HG02588 (cell line): ENCODE measurements at regions not wholly inside any gene's neighbourhood (a gene's known extent, or its start where the extent isn't known, plus 50 kb on each side); places are given as distances from the start of the nearest gene placed in this dataset.
A peak's percentile ranks its signal among the peaks of the same experiment; 100 is the strongest.
"Not testable (repeated sequence)": the region's sequence is repeated elsewhere in the genome, so short reads cannot be mapped to it uniquely, and the experiment has no call there.

Experiments used
- ATAC-seq: cut with Tn5 transposase; IDR thresholded peaks from one replicate; pipeline ENCODE4 v1.9.1; 2021; ENCODE audit warnings: mild to moderate bottlenecking, moderate library complexity; ENCODE audit not compliant: unreplicated experiment

- no peak for ATAC-seq
These were observed 70.1 kb upstream of the HECW1 start for GRCh38 chr7:43042302-43042701.

DNA sequence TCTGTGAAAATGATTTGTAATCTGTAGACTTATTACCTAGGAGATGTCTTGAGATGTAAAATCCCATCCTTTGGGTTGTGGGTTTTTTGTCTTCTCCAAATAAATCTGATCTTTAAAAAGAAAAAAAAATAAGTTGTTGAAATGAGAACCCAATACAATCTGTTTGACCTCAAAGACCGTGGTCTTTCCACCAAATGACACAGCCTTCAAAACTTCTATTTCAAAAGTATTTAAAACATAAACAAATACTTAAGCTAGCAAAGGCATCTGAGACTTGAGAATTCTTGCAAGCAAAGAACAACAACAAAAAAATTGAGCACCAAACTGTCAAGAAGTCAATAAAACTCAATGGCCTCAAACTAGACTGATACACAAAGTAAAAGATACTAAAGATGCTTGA, 67.9 kb upstream of the HECW1 start:
- ATAC-seq = no peak

DNA sequence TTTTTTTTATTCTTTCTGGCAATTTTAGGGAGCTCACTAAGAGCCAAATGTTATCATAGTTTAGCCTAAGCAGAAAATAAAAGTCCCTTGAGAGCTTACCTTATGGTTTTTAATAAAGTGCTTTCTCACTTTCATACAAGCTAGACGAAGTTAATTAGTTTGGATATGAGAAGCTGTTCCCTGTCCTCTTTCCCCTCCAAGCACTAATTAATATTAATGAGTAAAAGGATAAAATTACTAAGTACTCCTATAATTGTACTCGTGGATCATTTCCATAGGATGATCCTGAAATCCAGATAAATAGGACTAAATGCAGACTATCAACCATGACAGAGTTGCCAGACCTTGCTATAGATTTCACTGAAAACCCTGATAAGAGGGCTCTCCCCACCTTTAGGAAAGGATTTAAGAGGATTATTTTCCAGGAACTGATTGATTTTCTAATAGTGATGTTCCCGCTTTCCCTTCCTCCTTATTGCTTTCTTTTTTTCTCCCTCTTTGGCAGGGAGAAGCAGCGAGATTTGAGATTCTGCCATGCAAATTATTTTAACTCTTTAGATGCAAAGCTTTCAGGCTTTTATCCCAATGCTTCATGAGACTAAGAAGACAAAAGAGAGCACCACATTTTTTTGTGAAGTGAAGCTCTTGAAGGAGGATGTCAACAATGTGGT, 58.3 kb upstream of the HECW1 start:
- ATAC-seq = no peak

GRCh38 chr7:43057141-43057540, 55.3 kb upstream of the HECW1 start:
- ATAC-seq = no peak

GRCh38 chr7:43058271-43059066, 54.0 kb upstream of the HECW1 start:
- ATAC-seq = peak; percentile 74

GRCh38 chr7:43059067-43059600, 53.3 kb upstream of the HECW1 start:
- ATAC-seq = not testable (repeated sequence)
